Hepatocyte (in vitro differentiated cells): ENCODE measurements at regions not wholly inside any gene's neighbourhood (a gene's known extent, or its start where the extent isn't known, plus 50 kb on each side); places are given as distances from the start of the nearest gene placed in this dataset.

Experiments used
- DNase-seq: peaks from one replicate; pipeline ENCODE4 v3.0.0-alpha.2; 2016; ENCODE audit warnings: low spot score
- H2AFZ ChIP-seq: fragments of 200-600 bp; sonication (generic); 2 replicates; pipeline ENCODE4 v1.6.0; 2016; ENCODE audit warnings: antibody characterized with exemption, mild to moderate bottlenecking
- H3K27ac ChIP-seq: fragments of 200-600 bp; sonication (generic); 2 replicates; pipeline ENCODE4 v1.5.1; 2016; ENCODE audit warnings: mild to moderate bottlenecking
- H3K27me3 ChIP-seq: fragments of 200-600 bp; sonication (generic); 2 replicates; pipeline ENCODE4 v1.6.1; 2016
- H3K36me3 ChIP-seq: fragments of 200-600 bp; sonication (generic); replicated peaks from 2 replicates; pipeline ENCODE4 v1.5.1; 2016; ENCODE audit warnings: low read depth; ENCODE audit not compliant: insufficient read depth
- H3K4me1 ChIP-seq: fragments of 200-600 bp; sonication (generic); 2 replicates; pipeline ENCODE4 v1.5.1; 2016; ENCODE audit warnings: mild to moderate bottlenecking, moderate library complexity; ENCODE audit not compliant: insufficient read depth
- H3K4me2 ChIP-seq: fragments of 200-600 bp; sonication (generic); 2 replicates; pipeline ENCODE4 v1.6.0; 2016
- H3K4me3 ChIP-seq: fragments of 200-600 bp; sonication (generic); 2 replicates; pipeline ENCODE4 v1.5.1; 2016; ENCODE audit warnings: mild to moderate bottlenecking
- H3K79me2 ChIP-seq: fragments of 200-600 bp; sonication (generic); 2 replicates; pipeline ENCODE4 v1.6.0; 2017; ENCODE audit warnings: mild to moderate bottlenecking
- H3K9me2 ChIP-seq: fragments of 200-600 bp; sonication (generic); replicated peaks from 2 replicates; pipeline ENCODE4 v1.6.0; 2017; ENCODE audit warnings: mild to moderate bottlenecking; ENCODE audit not compliant: insufficient read depth
- H3K9me3 ChIP-seq: fragments of 200-600 bp; sonication (generic); 2 replicates; pipeline ENCODE4 v1.5.1; 2016; ENCODE audit warnings: low read depth, mild to moderate bottlenecking
- H4K20me1 ChIP-seq: fragments of 200-600 bp; sonication (generic); 2 replicates; pipeline ENCODE4 v1.6.0; 2016; ENCODE audit warnings: mild to moderate bottlenecking; ENCODE audit not compliant: insufficient read depth, poor library complexity, severe bottlenecking
- EZH2 ChIP-seq: fragments of 200-600 bp; sonication (generic); IDR thresholded peaks from 2 replicates; pipeline ENCODE4 v1.6.1; 2016; ENCODE audit warnings: antibody characterized with exemption, mild to moderate bottlenecking, borderline replicate concordance
- EZH2phosphoT487 ChIP-seq: fragments of 200-600 bp; sonication (generic); IDR thresholded peaks from one replicate; pipeline ENCODE4 v1.6.1; 2018; ENCODE audit warnings: antibody characterized with exemption, mild to moderate bottlenecking, low read depth, moderate library complexity; ENCODE audit not compliant: unreplicated experiment, severe bottlenecking
- WGBS: methylation state at CpG from one replicate; pipeline ENCODE4 v1.1.6; 2016; ENCODE audit warnings: low lambda C conversion rate; ENCODE audit errors: missing lambda C conversion rate; 5-methylcytosine and 5-hydroxymethylcytosine counted together
- TF ChIP-seq, protein P1 (sequence below): fragments of 200-600 bp; sonication (generic); IDR thresholded peaks from 2 replicates; pipeline ENCODE4 v1.5.1; 2016; ENCODE audit warnings: antibody characterized with exemption, mild to moderate bottlenecking; ENCODE audit not compliant: poor library complexity

DNA sequence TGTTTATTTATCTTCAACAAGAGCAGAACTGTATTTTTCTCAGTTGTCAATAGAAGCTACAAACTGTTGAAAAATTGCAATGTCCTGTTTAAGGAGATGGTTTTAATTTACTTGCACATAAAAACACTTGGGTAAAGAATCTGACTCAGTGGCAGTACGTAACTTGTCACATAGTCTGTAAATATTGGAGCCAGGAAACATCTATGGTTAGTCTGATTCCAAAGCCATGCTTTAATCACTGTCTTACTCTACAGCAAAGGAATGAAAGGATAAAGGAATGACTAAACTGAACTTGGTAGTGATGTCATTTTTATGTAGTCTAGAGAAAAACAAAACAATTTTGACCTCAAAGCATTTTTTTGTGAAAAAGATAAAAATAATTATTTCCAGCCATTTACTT, 537.2 kb downstream of the STIM2 start:
- H3K9me2 ChIP-seq: no peaks in the 10 kb centered on the region
- H4K20me1 ChIP-seq: no peaks in the 10 kb centered on the region
- H3K9me3 ChIP-seq: no peaks in the 10 kb centered on the region
- TF ChIP-seq, protein P1, sequence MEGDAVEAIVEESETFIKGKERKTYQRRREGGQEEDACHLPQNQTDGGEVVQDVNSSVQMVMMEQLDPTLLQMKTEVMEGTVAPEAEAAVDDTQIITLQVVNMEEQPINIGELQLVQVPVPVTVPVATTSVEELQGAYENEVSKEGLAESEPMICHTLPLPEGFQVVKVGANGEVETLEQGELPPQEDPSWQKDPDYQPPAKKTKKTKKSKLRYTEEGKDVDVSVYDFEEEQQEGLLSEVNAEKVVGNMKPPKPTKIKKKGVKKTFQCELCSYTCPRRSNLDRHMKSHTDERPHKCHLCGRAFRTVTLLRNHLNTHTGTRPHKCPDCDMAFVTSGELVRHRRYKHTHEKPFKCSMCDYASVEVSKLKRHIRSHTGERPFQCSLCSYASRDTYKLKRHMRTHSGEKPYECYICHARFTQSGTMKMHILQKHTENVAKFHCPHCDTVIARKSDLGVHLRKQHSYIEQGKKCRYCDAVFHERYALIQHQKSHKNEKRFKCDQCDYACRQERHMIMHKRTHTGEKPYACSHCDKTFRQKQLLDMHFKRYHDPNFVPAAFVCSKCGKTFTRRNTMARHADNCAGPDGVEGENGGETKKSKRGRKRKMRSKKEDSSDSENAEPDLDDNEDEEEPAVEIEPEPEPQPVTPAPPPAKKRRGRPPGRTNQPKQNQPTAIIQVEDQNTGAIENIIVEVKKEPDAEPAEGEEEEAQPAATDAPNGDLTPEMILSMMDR: no peak
- no peak for TF ChIP-seq EZH2phosphoT487
- TF ChIP-seq EZH2: no peak
- no peak overlapping the region for H3K4me3 ChIP-seq
- 38% methylated on average over 1 of the region's 1 CpG for whole genome bisulfite sequencing
- no peaks in the 10 kb centered on the region for H3K4me1 ChIP-seq
- DNase-seq: no peak
- no peaks in the 10 kb centered on the region for H3K79me2 ChIP-seq
- H3K27me3 ChIP-seq: no peaks in the 10 kb centered on the region
- no peaks in the 10 kb centered on the region for H3K36me3 ChIP-seq
- H2AFZ ChIP-seq: no peak overlapping the region
- H3K27ac ChIP-seq: no peak overlapping the region
- no peak overlapping the region for H3K4me2 ChIP-seq

DNA sequence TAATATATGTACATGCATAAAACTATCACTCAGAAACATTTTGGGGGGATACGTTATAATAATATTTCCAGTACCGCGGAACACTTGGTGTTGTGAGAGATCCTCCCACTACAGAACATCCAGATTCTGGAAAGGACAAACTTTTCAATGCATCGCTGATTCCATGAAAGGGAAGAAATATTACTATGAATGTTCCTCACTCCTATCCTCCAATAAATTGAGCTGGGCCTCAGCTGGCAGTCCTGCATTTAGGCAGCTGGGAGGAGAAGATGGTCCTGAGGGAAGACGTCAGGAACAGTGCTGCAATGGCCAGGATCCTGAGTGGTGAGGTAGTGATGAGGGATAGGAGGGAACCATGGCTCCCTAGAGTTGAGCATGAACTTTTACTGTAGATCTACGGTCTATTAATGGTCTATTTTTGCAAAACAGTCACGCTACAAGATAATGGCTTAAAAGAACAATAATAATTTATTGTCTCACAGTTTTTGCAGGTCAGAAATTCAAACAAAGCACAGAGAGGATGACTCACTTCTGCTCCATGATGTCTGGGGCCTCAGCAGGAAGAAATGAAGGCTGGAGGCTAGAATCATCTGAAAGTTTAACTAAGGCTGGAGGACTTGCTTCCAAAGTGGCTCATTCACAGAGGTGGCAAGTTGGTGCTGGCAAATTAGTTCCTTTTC, 538.1 kb downstream of the STIM2 start:
- WGBS: 83% methylated on average over 7 of the region's 7 CpGs
- no peaks in the 10 kb centered on the region for H4K20me1 ChIP-seq
- H3K4me1 ChIP-seq: no peaks in the 10 kb centered on the region
- no peak for DNase-seq
- H3K27me3 ChIP-seq: no peaks in the 10 kb centered on the region
- no peak overlapping the region for H2AFZ ChIP-seq
- TF ChIP-seq EZH2phosphoT487: no peak
- no peak for TF ChIP-seq EZH2
- TF ChIP-seq, protein P1: no peak
- no peaks in the 10 kb centered on the region for H3K79me2 ChIP-seq
- no peaks in the 10 kb centered on the region for H3K9me2 ChIP-seq
- no peak overlapping the region for H3K4me3 ChIP-seq
- H3K9me3 ChIP-seq: no peaks in the 10 kb centered on the region
- H3K27ac ChIP-seq: no peak overlapping the region
- no peak overlapping the region for H3K4me2 ChIP-seq
- no peaks in the 10 kb centered on the region for H3K36me3 ChIP-seq

DNA sequence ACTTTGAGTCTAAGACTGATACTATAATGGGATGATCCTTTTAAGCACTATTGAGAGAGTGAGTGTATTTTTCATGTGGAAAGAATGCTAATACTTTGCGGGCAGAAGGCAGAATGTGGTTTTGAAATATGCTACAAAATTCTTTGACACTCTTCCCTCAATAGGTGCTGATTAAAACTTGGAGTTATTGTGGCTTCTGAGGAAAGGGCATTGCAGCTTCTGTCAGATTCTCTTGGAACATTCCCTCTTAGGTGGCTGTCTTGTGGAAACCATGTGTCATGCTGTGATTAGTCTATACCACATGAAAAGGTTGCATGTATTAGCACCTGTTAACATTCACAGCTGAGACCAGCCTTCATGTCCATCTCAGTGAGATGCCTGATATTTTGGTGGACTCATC, 547.0 kb downstream of the STIM2 start:
- H3K27me3 ChIP-seq: no peaks in the 10 kb centered on the region
- no peak overlapping the region for H3K27ac ChIP-seq
- no peaks in the 10 kb centered on the region for H3K36me3 ChIP-seq
- no peaks in the 10 kb centered on the region for H3K9me2 ChIP-seq
- WGBS: 87% methylated on average over 1 of the region's 1 CpG
- H3K9me3 ChIP-seq: no peaks in the 10 kb centered on the region
- TF ChIP-seq EZH2 (no peak), EZH2phosphoT487 (no peak)
- TF ChIP-seq, protein P1: no peak
- H4K20me1 ChIP-seq: no peaks in the 10 kb centered on the region
- no peaks in the 10 kb centered on the region for H3K79me2 ChIP-seq
- no peak overlapping the region for H3K4me2 ChIP-seq
- no peaks in the 10 kb centered on the region for H3K4me1 ChIP-seq
- no peak overlapping the region for H2AFZ ChIP-seq
- H3K4me3 ChIP-seq: no peak overlapping the region
- no peak for DNase-seq
